Esophagus squamous epithelium (tissue), 5 donors: ENCODE measurements at regions not wholly inside any gene's neighbourhood (a gene's known extent, or its start where the extent isn't known, plus 50 kb on each side); places are given as distances from the start of the nearest gene placed in this dataset.

ENCODE experiments used
- DNase-seq: peaks from one replicate; lab custom pipeline; 2025; lab: John Stamatoyannopoulos, UW
- H3K27ac ChIP-seq, 4 donors: fragments of 200-600 bp; sonication (generic); one replicate each; pipeline ENCODE4 v1.5.1; 2016 to 2019; ENCODE audit warnings: mild to moderate bottlenecking in 1 of 4
- H3K27me3 ChIP-seq, 4 donors: fragments of 200-600 bp; sonication (generic); 1 replicate in 3 of 4; 2 replicates in 1 of 4; pipeline versions ENCODE4 v1.5.1 to v1.6.0; 2017 to 2021; ENCODE audit warnings: antibody characterized with exemption in 1 of 4
- H3K36me3 ChIP-seq, 3 donors: fragments of 200-600 bp; sonication (generic); one replicate each; pipeline ENCODE4 v1.5.1; 2016 to 2019
- H3K4me1 ChIP-seq, 3 donors: fragments of 200-600 bp; sonication (generic); one replicate each; pipeline ENCODE4 v1.5.1; 2017 to 2019
- H3K4me3 ChIP-seq, 4 donors: fragments of 200-600 bp; sonication (generic); 1 replicate in 3 of 4; 2 replicates in 1 of 4; pipeline ENCODE4 v1.5.1; 2016 to 2019; ENCODE audit warnings: mild to moderate bottlenecking in 2 of 4, moderate library complexity in 1 of 4
- H3K9me3 ChIP-seq, 3 donors: fragments of 200-600 bp; sonication (generic); one replicate each; pipeline ENCODE4 v1.5.1; 2016 to 2019
- POLR2A ChIP-seq, 4 donors: fragments of 450-650 bp; IDR thresholded peaks; one replicate each; pipeline ENCODE4 v1.6.1; 2017; ENCODE audit warnings: antibody characterized with exemption in 4 of 4, mild to moderate bottlenecking in 4 of 4, moderate library complexity in 3 of 4
- WGBS, 2 donors: methylation state at CpG; one replicate each; pipeline ENCODE4 v1.1.5; 2018; 5-methylcytosine and 5-hydroxymethylcytosine counted together
- intact Hi-C: fragments of 100-400 bp; cut with DNase I; formaldehyde crosslinking; loops from one replicate; pipeline ENCODE4 v1.15.0; 2022
- TF ChIP-seq, protein P1 (sequence below), 6 experiments: fragments of 450-650 bp in 4 of 6; fragments of 200-600 bp in 2 of 6; sonication (generic) in 2 of 6; IDR thresholded peaks; one replicate each; pipeline ENCODE4 v1.5.1; 2016 to 2019; ENCODE audit warnings: antibody characterized with exemption in 6 of 6, mild to moderate bottlenecking in 4 of 6, moderate library complexity in 4 of 6
- donor health status: DM: yes; HTN: yes; CAD: no.

DNA sequence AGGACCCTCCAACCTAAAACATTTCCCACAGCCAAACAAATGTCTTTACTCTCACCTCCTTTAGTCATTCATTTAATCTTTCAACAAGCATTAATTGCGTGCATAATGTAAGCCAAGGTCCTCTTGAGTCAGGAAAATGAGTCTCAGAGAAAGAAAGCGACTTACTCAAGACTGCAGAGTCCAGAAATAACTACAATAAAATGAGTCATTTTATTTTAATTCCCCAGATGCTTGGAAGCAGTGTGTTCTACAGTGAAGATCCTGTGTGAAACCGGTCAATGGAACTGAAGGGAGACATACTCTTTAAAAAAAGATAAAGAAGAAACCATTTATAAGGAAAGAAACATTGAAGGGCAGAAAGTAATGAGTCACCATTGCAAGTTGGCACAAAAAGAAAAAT, 513.7 kb downstream of the CDK5RAP2 start:
- 26 to 41% methylated on average over 3 of the region's 3 CpGs for WGBS, 2 donors

DNA sequence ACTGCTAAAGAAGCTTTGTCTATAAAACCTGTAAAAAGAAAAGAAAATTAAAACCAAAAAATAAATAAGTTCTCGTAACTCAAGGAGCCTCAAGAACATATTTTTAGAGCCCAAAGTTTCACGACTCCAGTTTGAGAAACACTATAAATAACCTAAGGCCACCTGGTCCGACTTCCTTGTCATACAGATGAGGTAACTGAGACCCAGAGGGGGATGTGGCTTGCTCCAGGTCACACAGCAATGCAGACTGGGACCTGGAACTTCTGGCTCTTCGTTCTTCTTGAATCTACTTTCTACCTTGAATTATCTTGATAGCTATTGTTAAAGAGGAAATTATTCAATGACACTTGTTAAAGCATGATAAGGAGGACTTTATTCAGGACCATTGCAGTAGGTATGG, 514.8 kb downstream of the CDK5RAP2 start:
- intact Hi-C loops = no loop called here
- WGBS, 2 donors = 50 to 53% methylated on average over 4 of the region's 4 CpGs

More for the DNA sequence above, 513.7 kb downstream of the CDK5RAP2 start:
- no peaks in the 10 kb centered on the region for H3K9me3 ChIP-seq
- DNase-seq = no peak
- no peaks in the 10 kb centered on the region for H3K27me3 ChIP-seq
- no peak overlapping the region for H3K27ac ChIP-seq
- intact Hi-C loops = no loop called here
- no peaks in the 10 kb centered on the region for H3K36me3 ChIP-seq
- H3K4me3 ChIP-seq = no peak overlapping the region
- peaks cover 0 to 4% (median 0%) of the 10 kb centered on the region in 3 donors for H3K4me1 ChIP-seq
- TF ChIP-seq, protein P1, sequence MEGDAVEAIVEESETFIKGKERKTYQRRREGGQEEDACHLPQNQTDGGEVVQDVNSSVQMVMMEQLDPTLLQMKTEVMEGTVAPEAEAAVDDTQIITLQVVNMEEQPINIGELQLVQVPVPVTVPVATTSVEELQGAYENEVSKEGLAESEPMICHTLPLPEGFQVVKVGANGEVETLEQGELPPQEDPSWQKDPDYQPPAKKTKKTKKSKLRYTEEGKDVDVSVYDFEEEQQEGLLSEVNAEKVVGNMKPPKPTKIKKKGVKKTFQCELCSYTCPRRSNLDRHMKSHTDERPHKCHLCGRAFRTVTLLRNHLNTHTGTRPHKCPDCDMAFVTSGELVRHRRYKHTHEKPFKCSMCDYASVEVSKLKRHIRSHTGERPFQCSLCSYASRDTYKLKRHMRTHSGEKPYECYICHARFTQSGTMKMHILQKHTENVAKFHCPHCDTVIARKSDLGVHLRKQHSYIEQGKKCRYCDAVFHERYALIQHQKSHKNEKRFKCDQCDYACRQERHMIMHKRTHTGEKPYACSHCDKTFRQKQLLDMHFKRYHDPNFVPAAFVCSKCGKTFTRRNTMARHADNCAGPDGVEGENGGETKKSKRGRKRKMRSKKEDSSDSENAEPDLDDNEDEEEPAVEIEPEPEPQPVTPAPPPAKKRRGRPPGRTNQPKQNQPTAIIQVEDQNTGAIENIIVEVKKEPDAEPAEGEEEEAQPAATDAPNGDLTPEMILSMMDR (IDR thresholded peaks at IDR 0.05) = no peak
- no peak for TF ChIP-seq POLR2A (IDR thresholded peaks at IDR 0.05)

DNA sequence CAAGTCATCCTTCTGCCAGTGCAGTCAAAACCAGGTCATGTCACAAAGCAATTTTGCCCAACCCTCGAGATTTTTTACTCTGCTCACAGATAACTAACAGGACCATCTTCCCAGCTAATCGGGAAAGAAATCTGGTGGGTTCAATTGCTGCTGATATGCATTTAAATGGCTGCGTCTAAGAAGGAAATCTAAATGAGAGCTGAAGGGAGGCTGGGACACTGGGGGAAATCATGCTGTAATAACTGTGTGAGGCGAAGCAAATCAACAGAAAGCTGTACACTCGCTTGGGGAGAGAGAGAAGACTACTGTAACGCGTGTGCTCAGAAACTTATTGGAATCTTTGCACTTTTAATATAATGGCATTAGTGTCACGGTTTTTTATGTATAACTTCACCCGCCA, 535.0 kb downstream of the CDK5RAP2 start:
- H3K27ac ChIP-seq = no peak overlapping the region
- H3K9me3 ChIP-seq = no peaks in the 10 kb centered on the region
- no peak overlapping the region for H3K4me3 ChIP-seq
- DNase-seq = no peak
- 66 to 69% methylated on average over 9 of the region's 9 CpGs for WGBS, 2 donors
- TF ChIP-seq, protein P1 (IDR thresholded peaks at IDR 0.05) = no peak
- TF ChIP-seq POLR2A (IDR thresholded peaks at IDR 0.05) = no peak
- intact Hi-C loops = no loop called here
- no peaks in the 10 kb centered on the region for H3K4me1 ChIP-seq
- H3K27me3 ChIP-seq = peaks cover 0 to 8% (median 0%) of the 10 kb centered on the region in 4 donors
- H3K36me3 ChIP-seq = no peaks in the 10 kb centered on the region

More for the DNA sequence above, 514.8 kb downstream of the CDK5RAP2 start:
- H3K4me3 ChIP-seq = no peak overlapping the region
- H3K27ac ChIP-seq = no peak overlapping the region
- no peaks in the 10 kb centered on the region for H3K27me3 ChIP-seq
- H3K4me1 ChIP-seq = peaks cover 0 to 4% (median 0%) of the 10 kb centered on the region in 3 donors
- DNase-seq = no peak
- no peaks in the 10 kb centered on the region for H3K9me3 ChIP-seq
- no peaks in the 10 kb centered on the region for H3K36me3 ChIP-seq
- TF ChIP-seq, protein P1 (IDR thresholded peaks at IDR 0.05) = no peak
- no peak for TF ChIP-seq POLR2A (IDR thresholded peaks at IDR 0.05)

DNA sequence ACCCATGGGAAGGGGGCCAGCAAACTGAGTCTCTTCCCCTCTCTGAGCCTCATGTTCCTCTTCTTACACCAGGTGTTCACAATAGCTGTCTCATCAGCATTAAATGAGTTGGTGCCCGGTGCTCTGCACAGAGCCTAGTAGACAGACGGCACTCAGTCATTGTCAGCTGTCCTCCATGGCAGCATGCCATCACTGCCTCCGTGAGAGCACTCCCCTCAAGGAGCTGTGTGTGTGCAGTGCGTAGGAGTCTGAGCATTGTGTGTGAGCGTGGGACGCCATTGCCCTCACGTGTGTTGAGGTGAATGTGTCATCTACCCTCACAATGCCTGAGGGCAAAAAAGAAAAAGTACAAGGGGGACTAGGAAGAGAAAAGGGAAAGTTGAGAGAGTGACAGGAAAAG, 536.5 kb downstream of the CDK5RAP2 start:
- H3K27me3 ChIP-seq = peaks cover 0 to 8% (median 0%) of the 10 kb centered on the region in 4 donors
- H3K27ac ChIP-seq = no peak overlapping the region
- TF ChIP-seq POLR2A (IDR thresholded peaks at IDR 0.05) = no peak
- TF ChIP-seq, protein P1 (IDR thresholded peaks at IDR 0.05) = no peak
- no peak for DNase-seq
- no peaks in the 10 kb centered on the region for H3K9me3 ChIP-seq
- intact Hi-C loops = no loop called here
- 18 to 30% methylated on average over 7 of the region's 7 CpGs for WGBS, 2 donors
- no peaks in the 10 kb centered on the region for H3K36me3 ChIP-seq
- H3K4me3 ChIP-seq = no peak overlapping the region
- no peaks in the 10 kb centered on the region for H3K4me1 ChIP-seq

DNA sequence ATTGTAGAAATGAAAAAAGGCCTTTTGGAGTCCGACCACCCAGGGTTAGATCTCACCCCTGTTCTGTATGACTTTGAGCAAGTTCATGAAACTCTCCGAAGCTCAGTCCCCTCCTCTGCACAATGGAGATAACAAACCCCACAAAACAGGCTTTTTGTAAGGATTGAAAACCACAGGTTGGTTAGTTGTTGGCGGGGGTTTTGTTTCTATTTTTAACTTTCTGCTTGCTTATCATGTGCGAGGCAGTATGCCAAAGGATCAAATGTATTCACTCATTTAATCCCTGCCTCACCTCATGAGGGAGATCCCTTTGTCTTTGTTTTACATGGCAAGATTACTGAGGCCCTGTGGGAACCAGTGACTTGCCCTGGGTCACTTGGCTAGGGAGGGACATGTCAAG, 539.1 kb downstream of the CDK5RAP2 start:
- no peak for DNase-seq
- 47% methylated on average over 4 of the region's 4 CpGs for WGBS, 2 donors
- TF ChIP-seq, protein P1 (IDR thresholded peaks at IDR 0.05) = no peak
- TF ChIP-seq POLR2A (IDR thresholded peaks at IDR 0.05) = no peak
- Histone ChIP-seq H3K4me3 (no peak overlapping the region), H3K36me3 (no peaks in the 10 kb centered on the region), H3K9me3 (no peaks in the 10 kb centered on the region), H3K4me1 (no peaks in the 10 kb centered on the region), H3K27ac (no peak overlapping the region), H3K27me3 (peaks cover 0 to 8% (median 0%) of the 10 kb centered on the region in 4 donors)
- intact Hi-C loops = no loop called here
